ENCODE measurements at regions not wholly inside any gene's neighbourhood (a gene's known extent, or its start where the extent isn't known, plus 50 kb on each side); places are given as distances from the start of the nearest gene placed in this dataset.

DNA sequence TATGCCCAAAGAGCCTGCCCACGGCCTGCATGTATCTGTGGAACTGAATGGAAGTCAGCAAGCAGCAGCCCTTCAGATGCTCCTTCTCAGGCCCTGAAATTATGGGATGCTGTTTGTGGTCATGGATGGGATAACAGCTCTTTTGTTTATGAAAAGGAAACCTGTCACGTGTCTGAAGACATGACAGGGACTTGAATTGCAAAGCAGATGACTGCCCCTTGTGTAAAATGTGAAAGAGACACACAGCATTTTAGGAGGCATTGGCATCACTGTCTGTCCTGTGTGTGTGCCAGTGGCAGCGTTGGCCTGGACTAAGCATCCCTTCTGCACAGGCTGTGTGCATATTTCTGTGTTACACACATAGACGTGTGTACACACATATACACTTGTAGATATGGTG is 192.1 kb downstream of the VRK1 start:
- no peak overlapping the region for H3K4me3 ChIP-seq (ENCODE audit: low read depth, low read length)
- TF ChIP-seq, protein P1, sequence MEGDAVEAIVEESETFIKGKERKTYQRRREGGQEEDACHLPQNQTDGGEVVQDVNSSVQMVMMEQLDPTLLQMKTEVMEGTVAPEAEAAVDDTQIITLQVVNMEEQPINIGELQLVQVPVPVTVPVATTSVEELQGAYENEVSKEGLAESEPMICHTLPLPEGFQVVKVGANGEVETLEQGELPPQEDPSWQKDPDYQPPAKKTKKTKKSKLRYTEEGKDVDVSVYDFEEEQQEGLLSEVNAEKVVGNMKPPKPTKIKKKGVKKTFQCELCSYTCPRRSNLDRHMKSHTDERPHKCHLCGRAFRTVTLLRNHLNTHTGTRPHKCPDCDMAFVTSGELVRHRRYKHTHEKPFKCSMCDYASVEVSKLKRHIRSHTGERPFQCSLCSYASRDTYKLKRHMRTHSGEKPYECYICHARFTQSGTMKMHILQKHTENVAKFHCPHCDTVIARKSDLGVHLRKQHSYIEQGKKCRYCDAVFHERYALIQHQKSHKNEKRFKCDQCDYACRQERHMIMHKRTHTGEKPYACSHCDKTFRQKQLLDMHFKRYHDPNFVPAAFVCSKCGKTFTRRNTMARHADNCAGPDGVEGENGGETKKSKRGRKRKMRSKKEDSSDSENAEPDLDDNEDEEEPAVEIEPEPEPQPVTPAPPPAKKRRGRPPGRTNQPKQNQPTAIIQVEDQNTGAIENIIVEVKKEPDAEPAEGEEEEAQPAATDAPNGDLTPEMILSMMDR (conservative IDR thresholded peaks at IDR 0.05; ENCODE audit: low read depth, low read length) = no peak
- DNase-seq (ENCODE audit: low read depth) = no peak

DNA sequence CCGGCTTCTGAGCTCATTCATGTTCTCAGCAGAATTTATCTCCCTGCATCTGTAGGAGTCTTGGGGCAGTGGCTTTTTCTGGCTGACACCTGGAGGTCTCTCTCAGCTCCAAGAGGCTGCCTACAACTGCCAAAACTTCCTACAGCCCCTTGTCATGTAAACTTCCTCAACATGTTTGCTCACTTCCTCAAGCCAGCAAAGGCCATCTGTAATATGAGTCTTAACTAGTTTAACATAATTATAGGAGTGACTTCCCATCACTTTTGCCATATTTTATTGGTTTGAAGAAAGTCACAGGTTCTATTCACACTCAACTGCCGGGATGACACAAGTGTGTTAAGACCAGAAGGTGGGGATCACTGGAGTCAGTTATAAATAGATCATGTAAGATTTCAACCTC is 194.0 kb downstream of the VRK1 start:
- TF ChIP-seq, protein P1 (conservative IDR thresholded peaks at IDR 0.05; ENCODE audit: low read depth, low read length) = no peak
- H3K4me3 ChIP-seq (ENCODE audit: low read depth, low read length) = no peak overlapping the region
- no peak for DNase-seq (ENCODE audit: low read depth)

DNA sequence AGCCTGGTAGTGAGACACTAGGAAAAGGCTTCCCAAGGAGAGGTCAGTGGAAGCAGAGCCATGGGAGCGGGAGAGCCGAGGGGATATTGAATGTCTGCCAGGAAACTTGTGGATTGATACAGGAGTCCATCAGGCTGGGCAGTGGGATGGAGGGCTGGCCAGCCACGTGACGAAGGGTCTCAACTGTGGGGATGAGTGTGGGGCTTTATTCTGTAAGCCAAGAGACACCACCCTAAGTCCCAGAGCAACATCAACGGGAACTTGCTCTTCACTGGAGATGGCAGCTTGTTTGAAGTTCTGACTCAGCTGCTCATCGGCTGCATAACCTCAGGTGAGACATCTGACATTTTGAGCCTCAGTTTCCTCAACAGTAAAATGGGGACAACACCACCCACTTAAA is 197.8 kb downstream of the VRK1 start:
- H3K4me3 ChIP-seq (ENCODE audit: low read depth, low read length) = no peak overlapping the region
- DNase-seq (ENCODE audit: low read depth) = no peak
- TF ChIP-seq, protein P1 (conservative IDR thresholded peaks at IDR 0.05; ENCODE audit: low read depth, low read length) = no peak

DNA sequence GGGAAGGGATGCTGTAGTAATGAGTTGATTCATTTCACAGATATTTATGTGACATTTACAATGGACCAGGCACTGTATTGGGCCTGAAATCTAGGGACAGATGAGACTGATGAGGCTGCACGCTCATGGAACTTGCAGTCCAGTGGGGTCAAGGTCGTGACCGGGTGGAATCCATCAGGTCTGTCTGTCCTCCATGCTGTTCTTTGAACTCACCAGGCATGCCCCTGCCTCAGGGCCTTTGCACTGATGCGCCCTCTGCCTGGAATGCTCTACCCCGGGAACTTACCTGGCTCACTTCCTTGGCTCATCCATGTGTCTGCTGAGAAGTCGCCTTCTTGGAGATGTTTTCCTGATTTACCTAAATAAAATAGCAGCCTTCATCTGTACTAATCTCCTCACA is 200.1 kb downstream of the VRK1 start:
- no peak overlapping the region for H3K4me3 ChIP-seq (ENCODE audit: low read depth, low read length)
- TF ChIP-seq, protein P1 (conservative IDR thresholded peaks at IDR 0.05; ENCODE audit: low read depth, low read length) = no peak
- no peak for DNase-seq (ENCODE audit: low read depth)

DNA sequence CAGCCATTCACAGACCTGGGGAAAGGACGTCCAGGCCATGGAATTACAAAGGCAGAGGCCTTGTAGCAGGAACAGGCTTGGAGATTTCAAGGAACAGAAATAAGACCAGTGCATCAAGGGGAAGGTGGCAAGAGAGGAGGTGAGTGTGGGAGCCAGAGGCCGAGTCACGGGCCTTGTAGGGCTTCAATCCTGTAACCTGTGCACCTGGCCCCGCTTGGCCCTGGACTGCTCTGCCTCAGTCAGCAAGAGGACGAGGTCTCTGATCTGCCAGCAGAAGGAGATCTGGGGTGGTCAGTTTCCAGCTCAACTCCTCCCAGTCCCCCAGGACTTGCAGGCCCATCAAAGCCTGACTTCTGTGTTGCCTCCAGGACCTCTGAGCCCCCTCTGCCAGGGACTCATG is 200.8 kb downstream of the VRK1 start:
- TF ChIP-seq, protein P1 (conservative IDR thresholded peaks at IDR 0.05; ENCODE audit: low read depth, low read length) = no peak
- H3K4me3 ChIP-seq (ENCODE audit: low read depth, low read length) = no peak overlapping the region
- no peak for DNase-seq (ENCODE audit: low read depth)

DNA sequence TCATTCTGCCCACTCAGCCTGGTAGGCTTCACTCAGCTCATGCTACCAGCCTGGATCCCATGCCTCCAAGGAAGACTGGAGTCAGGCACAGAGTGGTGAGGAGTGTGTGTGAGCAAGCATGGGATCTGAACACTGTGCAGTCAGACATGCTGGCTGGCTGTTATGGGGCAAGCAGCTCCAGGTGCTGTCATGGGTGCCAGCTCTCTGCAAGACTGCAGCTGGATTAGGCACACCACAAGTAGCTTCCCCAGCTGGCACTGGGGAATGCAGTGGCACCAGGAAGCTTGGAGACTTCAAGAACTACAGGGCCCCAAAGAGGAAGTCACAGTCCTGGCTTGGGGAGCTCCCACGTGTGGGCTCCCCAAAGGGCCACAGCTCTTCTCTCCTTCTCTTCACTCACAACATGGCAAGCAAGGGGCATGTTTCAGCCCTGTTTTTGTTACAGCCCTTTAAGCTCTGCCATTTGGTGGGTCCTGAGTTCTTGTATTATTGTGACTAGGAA is 202.5 kb downstream of the VRK1 start:
- TF ChIP-seq, protein P1 (conservative IDR thresholded peaks at IDR 0.05; ENCODE audit: low read depth, low read length) = no peak
- no peak for DNase-seq (ENCODE audit: low read depth)
- H3K4me3 ChIP-seq (ENCODE audit: low read depth, low read length) = no peak overlapping the region

DNA sequence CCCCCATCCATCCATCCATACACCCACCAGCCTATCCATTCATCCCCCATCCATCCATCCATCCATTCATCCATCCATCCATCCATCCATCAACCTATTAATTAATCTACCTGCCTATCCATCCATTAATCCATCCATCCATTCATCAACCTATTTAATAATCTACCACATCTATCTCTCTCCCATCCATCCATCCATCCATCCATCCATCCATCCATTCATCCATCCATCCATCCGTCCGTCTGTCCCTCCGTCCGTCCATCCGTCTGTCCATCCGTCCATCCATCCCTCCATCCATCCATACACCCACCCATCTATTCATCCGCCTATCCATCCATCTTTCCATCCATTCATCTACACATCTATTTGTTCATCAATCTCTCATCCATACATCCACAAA is 205.3 kb downstream of the VRK1 start:
- TF ChIP-seq, protein P1 (conservative IDR thresholded peaks at IDR 0.05; ENCODE audit: low read depth, low read length) = no peak
- no peak overlapping the region for H3K4me3 ChIP-seq (ENCODE audit: low read depth, low read length)
- no peak for DNase-seq (ENCODE audit: low read depth)

Measured in epithelial cell of proximal tubule (primary cell).